HepG2 (cell line): ENCODE measurements at regions not wholly inside any gene's neighbourhood (a gene's known extent, or its start where the extent isn't known, plus 50 kb on each side); places are given as distances from the start of the nearest gene placed in this dataset.

Source experiments
- ATAC-seq: fragments of 200-7000 bp; cut with Tn5 transposase; 3 replicates; pipeline ENCODE4 v1.9.1; 2020; ENCODE audit warnings: mild to moderate bottlenecking, moderate library complexity
- BruUV-seq: library from RNA; stranded (reverse); fragments of 400-500 nt; replicated peaks from 2 replicates; lab custom pipeline; 2021; lab: Mats Ljungman, UMichigan
- CTCF ChIA-PET: fragments of 300-600 bp; formaldehyde crosslinking; extraction: SDS; loops from one replicate; lab custom pipeline; 2021; ENCODE audit warnings: low total read pairs, inconsistent platforms, low intra/inter-chr PET ratio; lab: Yijun Ruan, JAX
- POLR2A ChIA-PET: fragments of 350-600 bp; sonication (Branson Sonifier 250); formaldehyde crosslinking; loops from one replicate; lab custom pipeline; 2020; ENCODE audit warnings: antibody characterized with exemption, inconsistent platforms; lab: Yijun Ruan, JAX
- DNase-seq: peaks from one replicate; pipeline ENCODE4 v3.0.0-alpha.2; 2015; ENCODE audit warnings: low spot score
- FAIRE-seq: peaks from 3 replicates; lab custom pipeline; 2011; peaks lifted over from hg19 to GRCh38; lab: Jason Lieb, UNC
- H2AFZ ChIP-seq: one replicate; pipeline ENCODE4 v1.6.1; 2011; ENCODE audit warnings: low read length, inconsistent platforms
- H3K27ac ChIP-seq: fragments of 300-600 bp; 3 replicates; pipeline ENCODE4 v1.8.0; 2011; ENCODE audit warnings: mixed run types, mild to moderate bottlenecking, mixed read lengths, low read length, inconsistent platforms; ENCODE audit not compliant: insufficient read depth; ENCODE audit errors: extremely low read length
- H3K27me3 ChIP-seq, 2 experiments: fragments of 200-600 bp in 1 of 2; 2 replicates in 1 of 2; 3 replicates in 1 of 2; pipeline versions ENCODE4 v1.6.0 to v1.8.0; 2011; ENCODE audit warnings: low read length in 2 of 2, mild to moderate bottlenecking in 2 of 2, moderate library complexity in 2 of 2, inconsistent platforms in 1 of 2; ENCODE audit not compliant: insufficient read depth in 2 of 2, control insufficient read depth in 1 of 2
- H3K36me3 ChIP-seq, 2 experiments: fragments of 200-600 bp in 1 of 2; replicated peaks in 1 of 2; 2 replicates in 1 of 2; 3 replicates in 1 of 2; pipeline versions ENCODE4 v1.5.1 to v1.8.0; 2011; ENCODE audit warnings: low read length in 2 of 2, inconsistent platforms in 1 of 2; ENCODE audit not compliant: insufficient read depth in 2 of 2, control insufficient read depth in 1 of 2
- H3K4me1 ChIP-seq: 2 replicates; pipeline ENCODE4 v1.5.1; 2012; ENCODE audit warnings: low read length, inconsistent platforms; ENCODE audit not compliant: insufficient read depth
- H3K4me2 ChIP-seq: 2 replicates; pipeline ENCODE4 v1.6.0; 2011; ENCODE audit warnings: low read depth, low read length, inconsistent platforms
- H3K4me3 ChIP-seq, 3 experiments: fragments of 200-600 bp in 1 of 3; sonication (generic), shearing (Covaris generic) in 1 of 3; replicated peaks in 1 of 3; 2 replicates each; pipeline ENCODE4 v1.5.1; 2011 to 2016; ENCODE audit warnings: low read length in 3 of 3, inconsistent platforms in 2 of 3, low read depth in 2 of 3, mild to moderate bottlenecking in 2 of 3, control low read depth in 1 of 3, mixed read lengths in 1 of 3; ENCODE audit not compliant: insufficient read depth in 1 of 3
- H3K79me2 ChIP-seq: one replicate; pipeline ENCODE4 v1.6.1; 2011; ENCODE audit warnings: low read length, inconsistent platforms; ENCODE audit not compliant: insufficient read depth
- H3K9ac ChIP-seq: 2 replicates; pipeline ENCODE4 v1.6.0; 2011; ENCODE audit warnings: mild to moderate bottlenecking, low read depth, low read length, inconsistent platforms; ENCODE audit not compliant: insufficient read depth
- H3K9me3 ChIP-seq: 2 replicates; pipeline ENCODE4 v1.5.1; 2012; ENCODE audit warnings: mild to moderate bottlenecking, low read length
- H4K20me1 ChIP-seq: 2 replicates; pipeline ENCODE4 v1.6.0; 2011; ENCODE audit warnings: inconsistent platforms, mild to moderate bottlenecking, low read length, moderate library complexity; ENCODE audit not compliant: insufficient read depth
- KAT2B ChIP-seq: fragments of 150-350 bp; IDR thresholded peaks from 2 replicates; pipeline ENCODE4 v1.6.1; 2014; ENCODE audit warnings: low read depth, low read length, borderline replicate concordance
- MYC ChIP-seq: sonication (generic); formaldehyde crosslinking; IDR thresholded peaks from 2 replicates; pipeline ENCODE4 v1.9.0; 2021; ENCODE audit warnings: missing genetic modification reagents, borderline replicate concordance
- NFIB ChIP-seq: sonication (generic); formaldehyde crosslinking; IDR thresholded peaks from 2 replicates; pipeline ENCODE4 v1.9.0; 2021; ENCODE audit warnings: missing genetic modification reagents, mild to moderate bottlenecking, borderline replicate concordance
- PAF1 ChIP-seq: IDR thresholded peaks from 2 replicates; pipeline ENCODE4 v1.6.1; 2016; ENCODE audit warnings: missing genetic modification reagents, missing compliant biosample characterization
- SAFB2 ChIP-seq: sonication (generic); formaldehyde crosslinking; IDR thresholded peaks from 2 replicates; pipeline ENCODE4 v1.5.1; 2020; ENCODE audit warnings: missing genetic modification reagents, low read depth, mild to moderate bottlenecking, borderline replicate concordance
- SAP130 ChIP-seq: IDR thresholded peaks from 2 replicates; pipeline ENCODE4 v1.6.1; 2016; ENCODE audit warnings: low read depth
- TAF1 ChIP-seq: sonication (generic); formaldehyde crosslinking; IDR thresholded peaks from 2 replicates; pipeline ENCODE4 v1.4.0; 2020; ENCODE audit warnings: missing genetic modification reagents
- TBX3 ChIP-seq: fragments of 450-650 bp; IDR thresholded peaks from 2 replicates; pipeline ENCODE4 v1.6.1; 2017; ENCODE audit warnings: antibody characterized with exemption, mild to moderate bottlenecking, inconsistent platforms, borderline replicate concordance
- ZNF12 ChIP-seq: sonication (generic); formaldehyde crosslinking; IDR thresholded peaks from 2 replicates; pipeline ENCODE4 v1.5.0; 2020; ENCODE audit warnings: missing genetic modification reagents
- ZNF33B ChIP-seq: sonication (generic); formaldehyde crosslinking; IDR thresholded peaks from 2 replicates; pipeline ENCODE4 v1.5.1; 2020; ENCODE audit warnings: mild to moderate bottlenecking, missing genetic modification reagents
- ZNF569 ChIP-seq: sonication (generic); formaldehyde crosslinking; IDR thresholded peaks from 2 replicates; pipeline ENCODE4 v1.5.0; 2020; ENCODE audit warnings: mild to moderate bottlenecking, missing genetic modification reagents, moderate library complexity, borderline replicate concordance
- ZNF766 ChIP-seq: sonication (generic); formaldehyde crosslinking; IDR thresholded peaks from 2 replicates; pipeline ENCODE4 v1.5.0; 2020; ENCODE audit warnings: missing genetic modification reagents, borderline replicate concordance
- WGBS: methylation state at CpG from one replicate; pipeline ENCODE4 v1.1.6; 2017; ENCODE audit warnings: low lambda C conversion rate; 5-methylcytosine and 5-hydroxymethylcytosine counted together
- in situ Hi-C: cut with HindIII; loops from 2 replicates; pipeline ENCODE4 v1.10.0; 2017; ENCODE audit warnings: low pct_unique_long_range_greater_than_20kb; ENCODE audit not compliant: extremely low pct_ligation_motif_present
- intact Hi-C: fragments of 100-400 bp; cut with micrococcal nuclease; formaldehyde crosslinking; loops from one replicate; pipeline ENCODE4 v1.10.0; 2022; ENCODE audit not compliant: unreplicated experiment
- TF ChIP-seq, protein P1 (sequence below): sonication (generic); formaldehyde crosslinking; IDR thresholded peaks from 2 replicates; pipeline ENCODE4 v1.4.0; 2020; ENCODE audit warnings: mild to moderate bottlenecking, missing genetic modification reagents

- 14% methylated on average over 3 of the region's 3 CpGs for WGBS
- ATAC-seq: no peak
- ChIA-PET POLR2A (no interaction called here), CTCF (no interaction called here)
- Histone ChIP-seq H3K27me3 (no peaks in the 10 kb centered on the region), H3K27ac (no peak overlapping the region), H3K4me3 (no peak overlapping the region), H4K20me1 (no peaks in the 10 kb centered on the region), H2AFZ (no peak overlapping the region), H3K9ac (no peak overlapping the region), H3K36me3 (no peaks in the 10 kb centered on the region), H3K79me2 (no peaks in the 10 kb centered on the region), H3K9me3 (no peaks in the 10 kb centered on the region), H3K4me2 (no peak overlapping the region), H3K4me1 (no peaks in the 10 kb centered on the region)
- no peak for FAIRE-seq
- in situ Hi-C loops (no loop called here), intact Hi-C loops (no loop called here)
- DNase-seq: no peak
- TF ChIP-seq SAP130 (CRISPR knock-in tag) (no peak), ZNF766 (no peak), PAF1 (CRISPR knock-in tag) (no peak), ZNF12 (no peak), TAF1 (no peak), ZNF33B (CRISPR knock-in tag) (no peak), ZNF569 (CRISPR knock-in tag) (no peak), MYC (no peak), KAT2B (no peak), NFIB (no peak), SAFB2 (no peak), TBX3 (no peak)
- TF ChIP-seq, protein P1, sequence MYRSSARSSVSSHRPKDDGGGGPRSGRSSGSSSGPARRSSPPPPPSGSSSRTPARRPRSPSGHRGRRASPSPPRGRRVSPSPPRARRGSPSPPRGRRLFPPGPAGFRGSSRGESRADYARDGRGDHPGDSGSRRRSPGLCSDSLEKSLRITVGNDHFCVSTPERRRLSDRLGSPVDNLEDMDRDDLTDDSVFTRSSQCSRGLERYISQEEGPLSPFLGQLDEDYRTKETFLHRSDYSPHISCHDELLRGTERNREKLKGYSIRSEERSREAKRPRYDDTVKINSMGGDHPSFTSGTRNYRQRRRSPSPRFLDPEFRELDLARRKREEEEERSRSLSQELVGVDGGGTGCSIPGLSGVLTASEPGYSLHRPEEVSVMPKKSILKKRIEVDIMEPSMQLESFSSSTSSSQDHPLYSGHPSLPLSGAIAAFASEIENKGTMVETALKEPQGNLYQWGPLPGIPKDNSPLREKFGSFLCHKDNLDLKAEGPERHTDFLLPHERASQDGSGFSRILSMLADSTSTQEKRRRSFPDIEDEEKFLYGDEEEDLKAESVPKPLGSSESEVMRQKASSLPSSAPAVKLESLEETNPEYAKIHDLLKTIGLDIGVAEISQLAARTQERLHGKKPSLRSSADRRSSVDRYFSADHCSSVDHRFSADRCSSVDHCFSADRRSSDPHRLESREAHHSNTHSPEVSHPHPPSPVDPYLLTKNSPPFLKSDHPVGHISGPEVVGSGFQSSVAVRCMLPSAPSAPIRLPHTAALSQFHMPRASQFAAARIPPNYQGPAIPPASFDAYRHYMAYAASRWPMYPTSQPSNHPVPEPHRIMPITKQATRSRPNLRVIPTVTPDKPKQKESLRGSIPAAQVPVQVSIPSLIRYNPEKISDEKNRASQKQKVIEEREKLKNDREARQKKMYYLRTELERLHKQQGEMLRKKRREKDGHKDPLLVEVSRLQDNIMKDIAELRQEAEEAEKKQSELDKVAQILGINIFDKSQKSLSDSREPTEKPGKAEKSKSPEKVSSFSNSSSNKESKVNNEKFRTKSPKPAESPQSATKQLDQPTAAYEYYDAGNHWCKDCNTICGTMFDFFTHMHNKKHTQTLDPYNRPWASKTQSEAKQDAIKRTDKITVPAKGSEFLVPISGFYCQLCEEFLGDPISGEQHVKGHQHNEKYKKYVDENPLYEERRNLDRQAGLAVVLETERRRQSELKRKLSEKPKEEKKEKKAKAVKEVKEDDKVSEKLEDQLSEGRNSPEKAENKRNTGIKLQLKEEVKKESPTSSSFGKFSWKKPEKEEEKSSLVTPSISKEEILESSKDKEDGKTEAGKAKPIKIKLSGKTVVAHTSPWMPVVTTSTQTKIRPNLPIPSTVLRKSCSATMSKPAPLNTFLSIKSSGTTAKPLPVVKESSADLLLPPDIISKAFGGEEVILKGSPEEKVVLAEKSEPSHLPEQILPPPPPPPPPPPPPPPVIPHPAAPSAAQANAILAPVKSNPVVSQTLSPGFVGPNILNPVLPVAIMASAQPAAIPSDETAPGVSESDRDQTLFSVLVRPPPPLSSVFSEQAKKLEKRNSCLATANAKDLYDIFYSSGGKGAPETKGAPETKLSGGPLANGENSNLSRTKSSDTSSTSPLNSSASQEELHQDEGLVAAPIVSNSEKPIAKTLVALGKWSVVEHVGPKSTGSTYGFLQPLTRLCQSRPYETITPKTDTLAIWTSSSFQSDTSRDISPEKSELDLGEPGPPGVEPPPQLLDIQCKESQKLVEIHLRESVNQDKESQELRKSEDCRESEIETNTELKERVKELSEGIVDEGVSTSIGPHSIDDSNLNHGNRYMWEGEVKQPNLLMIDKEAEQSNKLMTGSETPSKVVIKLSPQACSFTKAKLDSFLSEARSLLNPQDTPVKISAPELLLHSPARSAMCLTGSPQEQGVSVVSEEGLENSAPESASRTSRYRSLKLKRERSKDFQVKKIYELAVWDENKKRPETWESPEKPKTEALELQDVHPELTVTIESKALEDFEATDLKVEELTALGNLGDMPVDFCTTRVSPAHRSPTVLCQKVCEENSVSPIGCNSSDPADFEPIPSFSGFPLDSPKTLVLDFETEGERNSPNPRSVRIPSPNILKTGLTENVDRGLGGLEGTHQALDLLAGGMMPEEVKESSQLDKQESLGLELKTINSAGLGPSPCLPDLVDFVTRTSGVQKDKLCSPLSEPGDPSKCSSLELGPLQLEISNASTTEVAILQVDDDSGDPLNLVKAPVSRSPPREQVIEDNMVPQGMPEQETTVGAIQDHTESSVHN (CRISPR knock-in tag): no peak
- no TSS peak for BruUV-seq
These were observed 111.0 kb downstream of the RASGEF1B start for GRCh38 chr4:81360737-81361136.
